ENCODE measurements at regions not wholly inside any gene's neighbourhood (a gene's known extent, or its start where the extent isn't known, plus 50 kb on each side); places are given as distances from the start of the nearest gene placed in this dataset.

GRCh38 chr5:171637811-171638210 lies 147.8 kb upstream of the SMIM23 start:
- no peak overlapping the region for H3K27ac Mint-ChIP-seq (ENCODE audit: unreplicated experiment)
- H3K4me3 Mint-ChIP-seq (ENCODE audit: unreplicated experiment): no peak overlapping the region
- TF ChIP-seq, protein P1, sequence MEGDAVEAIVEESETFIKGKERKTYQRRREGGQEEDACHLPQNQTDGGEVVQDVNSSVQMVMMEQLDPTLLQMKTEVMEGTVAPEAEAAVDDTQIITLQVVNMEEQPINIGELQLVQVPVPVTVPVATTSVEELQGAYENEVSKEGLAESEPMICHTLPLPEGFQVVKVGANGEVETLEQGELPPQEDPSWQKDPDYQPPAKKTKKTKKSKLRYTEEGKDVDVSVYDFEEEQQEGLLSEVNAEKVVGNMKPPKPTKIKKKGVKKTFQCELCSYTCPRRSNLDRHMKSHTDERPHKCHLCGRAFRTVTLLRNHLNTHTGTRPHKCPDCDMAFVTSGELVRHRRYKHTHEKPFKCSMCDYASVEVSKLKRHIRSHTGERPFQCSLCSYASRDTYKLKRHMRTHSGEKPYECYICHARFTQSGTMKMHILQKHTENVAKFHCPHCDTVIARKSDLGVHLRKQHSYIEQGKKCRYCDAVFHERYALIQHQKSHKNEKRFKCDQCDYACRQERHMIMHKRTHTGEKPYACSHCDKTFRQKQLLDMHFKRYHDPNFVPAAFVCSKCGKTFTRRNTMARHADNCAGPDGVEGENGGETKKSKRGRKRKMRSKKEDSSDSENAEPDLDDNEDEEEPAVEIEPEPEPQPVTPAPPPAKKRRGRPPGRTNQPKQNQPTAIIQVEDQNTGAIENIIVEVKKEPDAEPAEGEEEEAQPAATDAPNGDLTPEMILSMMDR (IDR thresholded peaks at IDR 0.05; ENCODE audit: partially characterized antibody, unreplicated experiment): no peak
- H3K4me1 Mint-ChIP-seq (ENCODE audit: low read depth, unreplicated experiment): peaks cover 16% of the 10 kb centered on the region
- no peaks in the 10 kb centered on the region for H3K36me3 Mint-ChIP-seq (ENCODE audit: unreplicated experiment)
- H3K27me3 Mint-ChIP-seq (ENCODE audit: unreplicated experiment): no peaks in the 10 kb centered on the region
- DNase-seq: no peak
- no peaks in the 10 kb centered on the region for H3K9me3 Mint-ChIP-seq (ENCODE audit: unreplicated experiment)

- Mint-ChIP-seq H3K27ac (ENCODE audit: unreplicated experiment) (no peak overlapping the region), H3K27me3 (ENCODE audit: unreplicated experiment) (no peaks in the 10 kb centered on the region), H3K4me1 (ENCODE audit: low read depth, unreplicated experiment) (peaks cover 23% of the 10 kb centered on the region), H3K4me3 (ENCODE audit: unreplicated experiment) (no peak overlapping the region), H3K9me3 (ENCODE audit: unreplicated experiment) (no peaks in the 10 kb centered on the region), H3K36me3 (ENCODE audit: unreplicated experiment) (no peaks in the 10 kb centered on the region)
- TF ChIP-seq, protein P1 (IDR thresholded peaks at IDR 0.05; ENCODE audit: partially characterized antibody, unreplicated experiment): no peak
- DNase-seq: no peak
Measured at GRCh38 chr5:171639205-171639621, 146.4 kb upstream of the SMIM23 start.

DNA sequence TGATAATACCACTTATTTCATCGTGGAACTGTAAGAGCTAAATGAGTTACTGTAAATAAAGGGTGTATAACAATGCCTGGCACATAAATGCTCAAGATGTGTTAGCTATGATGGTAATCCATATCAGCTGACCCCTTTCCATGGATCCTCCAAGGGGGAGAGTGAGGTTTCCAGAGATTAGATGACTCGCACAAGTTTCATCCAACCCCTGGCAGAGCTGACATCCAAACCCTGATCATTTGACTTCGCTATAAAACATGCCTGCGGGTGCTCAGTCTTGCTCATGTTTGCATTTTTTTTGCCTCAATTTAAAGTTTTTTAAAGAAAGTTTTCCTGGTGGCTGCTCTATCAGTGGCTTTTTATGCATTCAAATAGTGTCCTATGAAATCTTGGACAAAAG lies 145.7 kb upstream of the SMIM23 start:
- no peak for DNase-seq
- H3K27me3 Mint-ChIP-seq (ENCODE audit: unreplicated experiment): no peaks in the 10 kb centered on the region
- no peak overlapping the region for H3K27ac Mint-ChIP-seq (ENCODE audit: unreplicated experiment)
- no peak overlapping the region for H3K4me3 Mint-ChIP-seq (ENCODE audit: unreplicated experiment)
- H3K9me3 Mint-ChIP-seq (ENCODE audit: unreplicated experiment): no peaks in the 10 kb centered on the region
- TF ChIP-seq, protein P1 (IDR thresholded peaks at IDR 0.05; ENCODE audit: partially characterized antibody, unreplicated experiment): no peak
- peaks cover 24% of the 10 kb centered on the region for H3K4me1 Mint-ChIP-seq (ENCODE audit: low read depth, unreplicated experiment)
- H3K36me3 Mint-ChIP-seq (ENCODE audit: unreplicated experiment): no peaks in the 10 kb centered on the region

- no peak for DNase-seq
- peaks cover under 1% of the 10 kb centered on the region for H3K9me3 Mint-ChIP-seq (ENCODE audit: unreplicated experiment)
Measured at GRCh38 chr5:171640480-171640879, 145.1 kb upstream of the SMIM23 start.

DNA sequence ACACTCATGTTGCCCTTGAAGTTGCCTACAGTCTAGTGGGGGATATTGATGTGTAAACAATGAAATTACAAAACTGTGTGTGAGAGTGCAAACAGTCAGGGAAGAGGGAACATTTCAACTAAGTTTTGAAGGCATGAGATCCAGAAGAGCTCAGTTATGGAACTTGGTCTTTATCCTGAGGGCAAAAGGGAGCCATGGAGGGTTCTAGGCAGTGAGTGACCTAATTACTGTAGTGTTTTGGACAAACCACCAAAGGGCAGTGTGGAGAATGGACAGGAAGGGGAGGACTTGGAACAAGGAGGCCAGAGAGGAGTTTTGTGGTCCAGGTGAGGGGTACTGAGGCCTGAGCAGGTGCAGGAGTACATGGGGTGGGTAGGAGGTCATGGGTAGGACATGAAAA lies 143.7 kb upstream of the SMIM23 start:
- H3K4me1 Mint-ChIP-seq (ENCODE audit: low read depth, unreplicated experiment): peaks cover 42% of the 10 kb centered on the region
- H3K9me3 Mint-ChIP-seq (ENCODE audit: unreplicated experiment): peaks cover 11% of the 10 kb centered on the region
- no peak overlapping the region for H3K4me3 Mint-ChIP-seq (ENCODE audit: unreplicated experiment)
- no peak overlapping the region for H3K27ac Mint-ChIP-seq (ENCODE audit: unreplicated experiment)
- DNase-seq: no peak
- TF ChIP-seq, protein P1 (IDR thresholded peaks at IDR 0.05; ENCODE audit: partially characterized antibody, unreplicated experiment): no peak
- H3K27me3 Mint-ChIP-seq (ENCODE audit: unreplicated experiment): peaks cover 3% of the 10 kb centered on the region
- H3K36me3 Mint-ChIP-seq (ENCODE audit: unreplicated experiment): no peaks in the 10 kb centered on the region

More at GRCh38 chr5:171640480-171640879, 145.1 kb upstream of the SMIM23 start:
- peaks cover 27% of the 10 kb centered on the region for H3K4me1 Mint-ChIP-seq (ENCODE audit: low read depth, unreplicated experiment)
- H3K27ac Mint-ChIP-seq (ENCODE audit: unreplicated experiment): no peak overlapping the region
- TF ChIP-seq, protein P1 (IDR thresholded peaks at IDR 0.05; ENCODE audit: partially characterized antibody, unreplicated experiment): no peak
- H3K27me3 Mint-ChIP-seq (ENCODE audit: unreplicated experiment): no peaks in the 10 kb centered on the region
- H3K36me3 Mint-ChIP-seq (ENCODE audit: unreplicated experiment): no peaks in the 10 kb centered on the region
- no peak overlapping the region for H3K4me3 Mint-ChIP-seq (ENCODE audit: unreplicated experiment)
